Right renal pelvis (tissue), 4 donors: ENCODE measurements at regions not wholly inside any gene's neighbourhood (a gene's known extent, or its start where the extent isn't known, plus 50 kb on each side); places are given as distances from the start of the nearest gene placed in this dataset.

Experiments used
- DNase-seq, 4 donors: peaks; one replicate each; pipeline ENCODE4 v3.0.0-alpha.2; 2013; ENCODE audit warnings: low read depth in 4 of 4, low spot score in 3 of 4, missing footprints in 1 of 4

GRCh38 chr1:231108516-231109302 lies 53.1 kb upstream of the TRIM67 start:
- DNase-seq, result no peak

- no peak for DNase-seq
Observed at GRCh38 chr1:231107600-231108326, 54.1 kb upstream of the TRIM67 start.

GRCh38 chr1:231107151-231107550 lies 54.7 kb upstream of the TRIM67 start:
- DNase-seq, result no peak

- DNase-seq, result no peak
Observed at GRCh38 chr1:231106347-231106746, 55.5 kb upstream of the TRIM67 start.

- DNase-seq, result no peak
Observed at GRCh38 chr1:231104917-231105316, 56.9 kb upstream of the TRIM67 start.

- no peak for DNase-seq
Observed at GRCh38 chr1:231103961-231104360, 57.9 kb upstream of the TRIM67 start.

GRCh38 chr1:231099996-231100767 lies 60.1 kb upstream of the FAM89A start:
- no peak for DNase-seq

- DNase-seq, result no peak
Observed at GRCh38 chr1:231099311-231099710, 59.3 kb upstream of the FAM89A start.

GRCh38 chr1:231095595-231095994 lies 55.5 kb upstream of the FAM89A start:
- DNase-seq, result no peak

GRCh38 chr1:231094421-231094820 lies 54.4 kb upstream of the FAM89A start:
- no peak for DNase-seq

GRCh38 chr1:231093156-231093922 lies 53.3 kb upstream of the FAM89A start:
- DNase-seq, result peak in 2 of 4 donors; percentile 15 to 16

- DNase-seq, result no peak
Observed at GRCh38 chr1:231092380-231092779, 52.3 kb upstream of the FAM89A start.

- no peak for DNase-seq
Observed at GRCh38 chr1:231091831-231092301, 51.8 kb upstream of the FAM89A start.

GRCh38 chr1:231091415-231091814 lies 51.4 kb upstream of the FAM89A start:
- no peak for DNase-seq
